ENCODE measurements at regions not wholly inside any gene's neighbourhood (a gene's known extent, or its start where the extent isn't known, plus 50 kb on each side); places are given as distances from the start of the nearest gene placed in this dataset.

GRCh38 chr1:185402930-185403329 lies 85.9 kb upstream of the IVNS1ABP start:
- TF ChIP-seq CTCF (conservative IDR thresholded peaks at IDR 0.05) (no peak), ZFX (IDR thresholded peaks at IDR 0.05) (no peak)

Data from C4-2B (cell line).